Limb (tissue), 2 donors: ENCODE measurements at regions not wholly inside any gene's neighbourhood (a gene's known extent, or its start where the extent isn't known, plus 50 kb on each side); places are given as distances from the start of the nearest gene placed in this dataset.

Source experiments
- DNase-seq, 2 donors: peaks; one replicate each; pipeline ENCODE4 v3.0.0-alpha.2; 2016; ENCODE audit errors: extremely low spot score in 2 of 2

- DNase-seq, result no peak
Observed at GRCh38 chr11:130612291-130612851, 163.9 kb downstream of the ADAMTS15 start.

- DNase-seq, result no peak
Observed at GRCh38 chr11:130613396-130613795, 165.0 kb downstream of the ADAMTS15 start.

DNA sequence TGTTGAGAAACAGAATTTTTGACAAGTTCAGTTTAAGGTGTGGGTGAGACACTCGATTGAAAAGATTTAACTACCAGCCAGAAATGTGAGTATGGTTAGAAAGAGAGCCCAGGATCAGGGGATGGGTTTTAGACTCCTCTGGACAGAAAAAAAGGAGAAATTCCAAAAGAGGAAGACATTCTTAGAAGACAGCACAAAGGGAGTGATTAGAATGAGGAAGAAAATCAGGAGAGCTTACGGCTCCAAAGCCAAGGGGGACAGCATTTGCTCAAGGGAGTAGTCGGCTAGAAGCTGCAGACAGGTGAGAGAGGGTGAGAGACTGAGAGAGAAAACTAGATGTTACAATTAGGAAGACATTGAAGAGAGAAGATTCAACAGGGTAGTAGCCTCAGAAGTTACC lies 166.1 kb downstream of the ADAMTS15 start:
- DNase-seq, result no peak

- DNase-seq, result no peak
Observed at GRCh38 chr11:130615561-130615960, 167.1 kb downstream of the ADAMTS15 start.

- no peak for DNase-seq
Observed at GRCh38 chr11:130616573-130616972, 168.1 kb downstream of the ADAMTS15 start.

- no peak for DNase-seq
Observed at GRCh38 chr11:130617001-130617400, 168.6 kb downstream of the ADAMTS15 start.

- DNase-seq, result no peak
Observed at GRCh38 chr11:130620548-130620947, 172.1 kb downstream of the ADAMTS15 start.

- no peak for DNase-seq
Observed at GRCh38 chr11:130622141-130622542, 173.7 kb downstream of the ADAMTS15 start.

DNA sequence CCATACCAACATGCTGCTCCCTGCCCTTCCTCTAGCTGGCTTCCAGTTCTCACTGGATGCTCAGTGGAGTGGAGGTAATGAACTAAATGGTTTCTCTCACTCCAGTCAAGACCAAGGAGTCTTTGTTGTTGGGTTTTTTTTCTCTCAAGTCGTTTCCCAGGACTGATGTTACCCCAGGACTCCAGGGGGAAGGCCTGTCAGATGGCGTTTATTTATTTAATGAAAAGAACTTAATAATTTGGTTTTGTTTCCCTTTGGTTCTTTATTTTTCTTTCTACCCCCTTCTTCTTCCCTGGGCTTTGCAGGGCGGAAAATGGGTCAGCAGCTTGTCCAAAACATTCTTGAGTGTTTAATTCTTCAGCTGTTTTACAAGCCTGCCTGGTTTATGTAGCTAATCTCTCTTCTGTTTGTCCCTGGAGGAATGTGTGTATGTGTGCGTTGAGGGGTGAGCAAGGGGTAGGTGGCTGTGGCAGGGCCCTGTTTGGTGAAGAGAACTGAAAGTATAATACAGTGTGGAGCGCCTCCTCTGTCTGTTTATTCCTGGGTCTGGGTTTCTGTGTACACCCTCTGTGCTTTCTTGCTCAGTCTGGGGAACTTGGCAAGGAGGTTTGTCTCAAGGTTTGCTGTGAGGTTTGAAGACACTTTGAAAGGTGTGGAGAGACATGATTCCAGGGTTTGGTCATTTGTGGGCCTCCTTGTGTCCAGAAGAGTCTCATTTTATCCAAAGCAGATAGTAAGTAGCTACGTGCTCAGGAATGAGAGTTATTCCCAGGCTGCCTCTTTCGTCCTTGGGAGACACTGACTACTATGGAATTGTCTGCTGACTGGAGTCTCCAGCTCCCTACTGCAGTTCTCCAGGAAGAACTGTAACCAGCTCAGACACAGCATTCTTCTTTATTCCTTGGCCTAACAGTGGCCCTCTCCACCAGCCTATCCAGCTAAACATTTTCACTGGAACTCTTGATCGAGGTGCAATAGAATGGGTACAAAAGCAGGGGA lies 175.5 kb downstream of the ADAMTS15 start:
- no peak for DNase-seq

DNA sequence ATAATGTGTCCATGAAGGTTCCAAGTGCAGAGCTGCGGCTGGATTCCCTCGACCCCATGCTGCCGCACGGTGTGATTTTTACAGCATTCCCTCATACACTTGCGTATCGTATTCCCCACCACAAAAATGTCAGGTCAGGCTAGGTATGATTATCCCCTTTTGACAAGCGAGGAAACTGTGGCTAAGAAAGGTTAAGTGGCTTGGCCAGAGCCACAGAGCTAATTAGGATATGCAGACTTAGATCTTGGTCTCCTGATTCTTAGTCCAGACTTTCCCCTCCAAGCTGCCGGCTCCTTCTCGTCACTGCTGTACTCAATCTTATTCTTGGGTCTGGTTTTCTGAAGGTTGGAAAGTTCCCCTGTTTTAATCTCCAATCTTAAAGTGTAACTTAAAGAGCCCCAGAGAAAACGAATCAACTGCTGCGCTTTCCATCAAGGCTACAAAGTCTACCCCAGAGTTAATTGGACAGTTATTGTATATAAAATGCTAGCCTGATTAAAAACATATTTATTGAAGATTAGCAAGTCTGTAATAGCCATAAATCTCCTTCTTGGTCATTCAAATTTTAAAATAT lies 176.6 kb downstream of the ADAMTS15 start:
- no peak for DNase-seq

DNA sequence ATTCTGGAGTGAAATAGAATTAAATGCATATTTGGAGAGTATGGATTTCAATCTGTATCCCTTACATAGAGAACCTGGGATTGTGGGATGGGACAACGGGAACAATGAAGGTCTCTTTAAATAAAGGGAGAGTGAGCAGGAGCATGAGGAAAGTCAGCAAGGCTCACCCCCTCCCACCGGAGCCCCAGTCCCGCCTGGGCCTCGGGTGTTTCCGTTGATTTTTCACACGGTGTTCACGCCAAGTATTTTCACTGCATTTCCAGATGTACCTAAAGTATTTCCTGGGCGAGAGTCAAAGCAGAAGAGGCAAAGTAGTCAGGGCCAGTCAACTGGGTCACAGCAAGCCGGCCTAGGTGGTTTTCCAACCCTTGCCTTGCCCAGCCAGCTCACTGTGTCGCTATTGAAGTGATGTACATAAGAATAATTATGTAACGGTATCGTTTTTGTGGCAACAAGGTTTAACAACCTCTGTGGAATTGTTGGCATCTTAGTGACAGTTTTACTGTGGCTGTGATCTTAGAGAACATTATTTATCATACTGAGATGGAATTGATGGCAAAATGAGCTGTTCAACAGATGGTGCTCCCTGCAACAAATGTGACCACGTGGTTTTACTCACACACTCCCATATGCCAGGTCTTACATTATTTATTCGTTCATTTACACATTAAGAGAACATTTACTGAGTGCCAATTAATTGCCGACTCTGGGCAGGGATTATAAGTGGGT lies 177.3 kb downstream of the ADAMTS15 start:
- DNase-seq, result no peak

DNA sequence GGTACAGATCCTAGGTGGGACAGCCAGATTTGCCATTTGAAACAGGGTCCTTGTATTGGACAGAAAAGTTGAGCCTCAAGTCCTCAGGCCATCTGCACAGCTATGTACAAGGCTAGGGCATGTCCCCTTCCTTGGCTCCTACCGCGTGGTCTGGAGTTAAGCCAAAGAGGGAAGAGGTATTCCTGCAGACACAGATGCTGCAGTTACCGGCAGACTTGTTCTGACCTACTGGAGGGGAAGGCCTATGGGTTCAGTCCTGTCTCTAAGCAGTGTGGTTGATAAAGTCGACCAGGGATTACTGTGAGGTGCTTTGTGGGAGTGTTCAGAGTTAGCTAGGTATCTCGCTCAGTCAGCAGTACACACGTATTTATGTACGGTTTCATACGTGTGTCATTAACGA lies 180.6 kb downstream of the ADAMTS15 start:
- DNase-seq, result no peak

DNA sequence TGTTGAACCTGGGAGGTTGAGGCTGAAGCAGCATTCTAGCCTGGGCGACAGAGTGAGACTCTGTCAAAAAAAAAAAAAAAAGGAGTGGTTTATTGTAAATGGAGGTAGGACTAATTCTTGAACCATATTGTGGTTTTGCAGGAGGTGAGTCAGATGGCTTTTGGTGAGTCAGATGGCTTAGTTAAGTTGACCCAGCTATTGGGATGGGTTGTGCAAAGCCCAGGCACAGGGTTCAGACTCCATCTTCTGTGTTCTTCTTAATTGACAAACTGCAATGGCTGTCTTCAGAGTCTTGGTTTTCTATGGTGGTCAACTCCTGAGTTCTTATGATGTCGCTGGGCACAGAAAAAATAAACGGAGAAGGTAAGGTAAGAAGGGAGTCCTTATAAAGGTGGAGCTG lies 182.7 kb downstream of the ADAMTS15 start:
- DNase-seq, result no peak

DNA sequence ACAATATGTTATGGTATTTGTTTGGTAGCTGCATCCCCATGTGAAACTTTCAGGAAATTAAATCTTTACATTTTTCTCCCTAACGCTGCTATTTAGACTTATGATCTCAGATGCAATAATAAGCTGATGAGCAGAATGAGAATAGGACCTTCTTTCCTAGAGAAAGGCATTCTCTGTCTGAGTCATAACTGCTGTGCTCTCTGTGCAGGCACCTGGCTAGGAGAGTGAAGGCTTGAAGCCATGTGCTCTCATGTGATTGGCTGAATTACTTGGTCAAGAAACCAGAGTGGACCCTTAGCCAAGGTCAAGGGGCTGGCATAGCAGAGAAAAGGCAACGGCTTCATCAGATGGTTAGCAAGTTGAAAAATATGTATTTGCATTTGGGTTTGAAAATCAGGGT lies 185.0 kb downstream of the ADAMTS15 start:
- DNase-seq, result no peak

- no peak for DNase-seq
Observed at GRCh38 chr11:130634186-130634585, 185.7 kb downstream of the ADAMTS15 start.

GRCh38 chr11:130634961-130635473 lies 186.6 kb downstream of the ADAMTS15 start:
- no peak for DNase-seq

DNA sequence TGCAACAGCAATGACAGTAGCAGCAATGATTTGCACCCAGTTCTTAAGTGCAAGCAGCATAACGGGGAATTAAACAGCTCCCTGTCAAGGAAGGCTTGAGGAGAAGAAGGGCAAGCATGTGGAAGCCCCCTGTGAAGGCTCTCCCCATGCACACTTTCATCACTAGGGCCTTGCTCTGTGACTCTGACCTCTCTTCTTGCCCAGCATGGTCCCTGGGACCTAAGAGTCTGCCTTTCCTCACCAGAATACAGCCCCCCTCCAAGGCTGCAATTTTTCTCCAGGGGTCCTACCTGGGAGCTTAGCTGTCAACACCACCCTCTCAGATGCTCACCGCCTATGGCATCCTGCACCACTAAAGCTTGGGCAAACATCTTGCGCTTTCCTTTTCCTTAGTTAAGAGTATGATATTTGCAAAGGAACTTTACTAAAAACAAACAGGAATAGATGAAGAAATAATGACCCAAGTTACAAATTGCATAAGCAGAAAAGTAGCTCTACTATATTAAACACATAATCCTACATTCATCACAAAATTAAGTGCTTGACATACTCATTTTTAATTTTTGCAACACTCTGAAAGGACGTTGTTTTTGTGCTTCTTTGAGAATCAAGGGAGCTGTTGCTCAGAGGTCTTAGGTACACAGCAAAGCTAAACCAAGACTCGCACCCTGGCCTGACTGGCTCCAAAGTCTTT lies 187.6 kb downstream of the ADAMTS15 start:
- no peak for DNase-seq

DNA sequence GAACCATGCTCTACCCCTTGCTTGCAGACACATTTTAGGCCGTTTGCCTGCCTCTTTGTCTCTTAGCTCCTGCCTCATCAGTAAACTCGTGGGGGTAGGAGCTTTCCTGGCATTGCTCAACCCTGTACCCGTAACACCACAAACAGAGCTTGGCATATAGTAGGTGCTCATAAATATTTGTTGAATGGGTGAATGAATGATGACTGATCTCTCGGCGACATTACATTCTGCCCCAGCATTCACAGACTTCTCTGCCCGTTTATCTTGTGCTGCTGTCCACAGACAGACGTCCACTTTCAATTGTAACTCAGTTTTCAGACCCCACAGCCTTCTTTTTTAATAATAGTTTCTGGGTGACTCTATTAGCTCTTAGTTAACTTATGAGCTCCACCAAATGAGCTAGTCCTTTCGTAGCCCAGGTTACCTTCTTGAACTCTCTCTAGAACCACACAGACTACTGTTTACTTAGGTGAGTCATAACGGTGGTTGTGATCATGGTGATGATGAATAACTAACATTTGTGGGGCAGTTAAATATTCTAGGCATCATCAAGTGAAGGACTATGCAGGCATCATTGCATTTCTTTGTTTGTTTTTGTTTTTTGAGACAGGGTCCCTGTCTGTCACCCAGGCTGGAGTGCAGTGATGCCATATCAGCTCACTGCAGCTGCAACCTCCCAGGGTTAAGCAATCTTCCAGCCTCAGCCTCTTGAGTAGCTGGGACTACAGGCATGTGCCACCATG lies 188.4 kb downstream of the ADAMTS15 start:
- DNase-seq, result no peak

DNA sequence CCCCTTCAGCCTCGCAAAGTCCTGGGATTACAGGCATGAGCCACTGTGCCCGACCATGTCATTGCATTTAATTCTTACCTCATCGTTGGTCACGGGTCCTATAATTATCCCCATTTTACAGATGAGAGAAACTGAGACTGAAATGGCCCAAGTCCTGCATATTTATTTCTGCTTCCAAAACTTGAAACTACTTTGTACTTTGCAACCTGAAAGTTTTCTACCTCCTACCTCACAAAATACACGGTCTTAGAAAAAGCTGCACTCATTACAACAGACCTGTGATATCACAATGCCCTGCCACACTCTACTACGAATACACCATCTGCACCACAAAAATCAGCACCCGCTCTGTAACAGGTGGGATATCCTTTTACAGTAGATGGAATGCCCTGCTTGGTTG lies 189.1 kb downstream of the ADAMTS15 start:
- DNase-seq, result no peak

DNA sequence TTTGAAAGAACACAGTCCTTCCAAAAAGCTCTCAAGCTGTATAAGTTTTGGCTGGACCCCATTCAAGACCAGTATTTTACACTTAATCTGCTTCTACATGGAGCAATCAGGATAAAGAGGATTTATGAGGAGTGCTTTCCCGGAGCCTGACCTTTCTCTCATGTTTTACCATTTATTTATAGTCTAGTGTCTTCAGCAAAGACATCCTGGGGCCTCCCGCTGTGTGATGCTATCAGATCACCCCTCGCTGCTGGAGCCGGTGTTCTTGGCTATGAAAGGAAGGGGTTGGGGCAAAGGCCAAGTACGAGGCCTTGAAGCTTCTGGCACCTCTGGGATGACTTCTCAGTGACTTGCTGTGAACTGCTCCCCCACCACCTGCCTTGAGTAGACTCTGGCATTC lies 189.6 kb downstream of the ADAMTS15 start:
- peak in 1 of 2 donors; percentile 47 for DNase-seq
